ENCODE measurements at regions not wholly inside any gene's neighbourhood (a gene's known extent, or its start where the extent isn't known, plus 50 kb on each side); places are given as distances from the start of the nearest gene placed in this dataset.

DNA sequence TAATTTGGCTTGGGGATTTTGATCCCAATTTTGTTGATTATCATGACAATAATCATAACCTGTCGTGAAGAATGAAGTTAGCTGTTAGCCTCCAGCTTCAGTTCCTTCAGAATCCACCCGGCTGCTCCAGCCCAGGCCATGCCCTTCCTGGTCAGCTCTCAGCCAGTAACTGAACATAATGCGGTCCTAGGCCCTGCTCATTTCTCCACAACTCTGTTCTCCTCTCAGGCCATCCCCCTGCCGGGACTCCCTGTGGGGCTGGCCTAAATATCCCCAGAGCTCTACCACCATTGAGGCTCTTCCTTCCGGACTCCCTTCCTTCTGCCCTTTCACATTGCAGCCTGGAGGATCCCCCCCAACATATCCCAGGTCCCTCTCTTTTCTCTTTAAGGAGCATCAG is 833.4 kb upstream of the GOT2 start:
- H3K4me3 ChIP-seq, result no peak overlapping the region
- peaks cover 0 to 10% (median 1%) of the 10 kb centered on the region in 4 donors for H3K4me1 ChIP-seq
- no peaks in the 10 kb centered on the region for H3K27me3 ChIP-seq
- 82% methylated on average over 5 of the region's 5 CpGs for WGBS
- TF ChIP-seq, protein P1, sequence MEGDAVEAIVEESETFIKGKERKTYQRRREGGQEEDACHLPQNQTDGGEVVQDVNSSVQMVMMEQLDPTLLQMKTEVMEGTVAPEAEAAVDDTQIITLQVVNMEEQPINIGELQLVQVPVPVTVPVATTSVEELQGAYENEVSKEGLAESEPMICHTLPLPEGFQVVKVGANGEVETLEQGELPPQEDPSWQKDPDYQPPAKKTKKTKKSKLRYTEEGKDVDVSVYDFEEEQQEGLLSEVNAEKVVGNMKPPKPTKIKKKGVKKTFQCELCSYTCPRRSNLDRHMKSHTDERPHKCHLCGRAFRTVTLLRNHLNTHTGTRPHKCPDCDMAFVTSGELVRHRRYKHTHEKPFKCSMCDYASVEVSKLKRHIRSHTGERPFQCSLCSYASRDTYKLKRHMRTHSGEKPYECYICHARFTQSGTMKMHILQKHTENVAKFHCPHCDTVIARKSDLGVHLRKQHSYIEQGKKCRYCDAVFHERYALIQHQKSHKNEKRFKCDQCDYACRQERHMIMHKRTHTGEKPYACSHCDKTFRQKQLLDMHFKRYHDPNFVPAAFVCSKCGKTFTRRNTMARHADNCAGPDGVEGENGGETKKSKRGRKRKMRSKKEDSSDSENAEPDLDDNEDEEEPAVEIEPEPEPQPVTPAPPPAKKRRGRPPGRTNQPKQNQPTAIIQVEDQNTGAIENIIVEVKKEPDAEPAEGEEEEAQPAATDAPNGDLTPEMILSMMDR (IDR thresholded peaks at IDR 0.05), result no peak
- TF ChIP-seq POLR2AphosphoS5 (IDR thresholded peaks at IDR 0.05), result no peak
- TF ChIP-seq POLR2A (IDR thresholded peaks at IDR 0.05; ENCODE audit: low read depth), result no peak
- TF ChIP-seq EP300 (IDR thresholded peaks at IDR 0.05), result no peak
- intact Hi-C loops (cut with DNase I), result no loop called here
- H3K27ac ChIP-seq (replicated peaks in 1 of 4), result no peak overlapping the region
- no peak for DNase-seq (ENCODE audit: extremely low spot score)
- H3K36me3 ChIP-seq, result no peaks in the 10 kb centered on the region
- no peaks in the 10 kb centered on the region for H3K9me3 ChIP-seq

- intact Hi-C loops (cut with DNase I), result no loop called here
- Histone ChIP-seq H3K9me3 (no peaks in the 10 kb centered on the region), H3K4me3 (no peak overlapping the region), H3K36me3 (no peaks in the 10 kb centered on the region), H3K27me3 (no peaks in the 10 kb centered on the region), H3K27ac (replicated peaks in 1 of 4) (no peak overlapping the region), H3K4me1 (peaks cover 0 to 10% (median 1%) of the 10 kb centered on the region in 4 donors)
- DNase-seq (ENCODE audit: extremely low spot score), result no peak
- TF ChIP-seq EP300 (IDR thresholded peaks at IDR 0.05) (no peak), POLR2A (IDR thresholded peaks at IDR 0.05; ENCODE audit: low read depth) (no peak), POLR2AphosphoS5 (IDR thresholded peaks at IDR 0.05) (no peak)
- TF ChIP-seq, protein P1 (IDR thresholded peaks at IDR 0.05), result no peak
Measured at GRCh38 chr16:59566446-59566845, 832.3 kb upstream of the GOT2 start.

DNA sequence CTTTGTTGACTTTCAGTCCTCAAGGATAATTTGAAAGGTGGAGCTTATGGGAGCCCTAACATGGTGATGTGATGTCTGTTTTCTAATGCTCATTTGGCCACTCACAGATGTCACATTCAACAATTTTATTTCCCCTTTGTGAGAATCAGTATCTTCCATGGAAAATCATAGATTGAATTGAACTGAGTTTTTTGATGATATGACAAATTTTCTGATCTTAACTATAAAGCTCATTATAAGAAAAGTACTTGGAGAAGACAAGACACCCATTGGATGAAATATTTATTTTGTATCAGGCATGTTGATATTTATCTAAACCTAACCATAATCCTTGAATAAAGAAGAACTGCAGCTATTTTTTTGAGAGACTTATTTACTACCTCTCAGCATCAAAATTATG is 824.6 kb upstream of the GOT2 start:
- Histone ChIP-seq H3K27ac (replicated peaks in 1 of 4) (no peak overlapping the region), H3K4me1 (peaks cover 0 to 4% (median 0%) of the 10 kb centered on the region in 4 donors), H3K4me3 (no peak overlapping the region), H3K36me3 (no peaks in the 10 kb centered on the region), H3K27me3 (no peaks in the 10 kb centered on the region), H3K9me3 (no peaks in the 10 kb centered on the region)
- DNase-seq (ENCODE audit: extremely low spot score), result no peak
- intact Hi-C loops (cut with DNase I), result no loop called here
- TF ChIP-seq EP300 (IDR thresholded peaks at IDR 0.05), result no peak
- TF ChIP-seq, protein P1 (IDR thresholded peaks at IDR 0.05), result no peak
- no peak for TF ChIP-seq POLR2A (IDR thresholded peaks at IDR 0.05; ENCODE audit: low read depth)
- TF ChIP-seq POLR2AphosphoS5 (IDR thresholded peaks at IDR 0.05), result no peak

DNA sequence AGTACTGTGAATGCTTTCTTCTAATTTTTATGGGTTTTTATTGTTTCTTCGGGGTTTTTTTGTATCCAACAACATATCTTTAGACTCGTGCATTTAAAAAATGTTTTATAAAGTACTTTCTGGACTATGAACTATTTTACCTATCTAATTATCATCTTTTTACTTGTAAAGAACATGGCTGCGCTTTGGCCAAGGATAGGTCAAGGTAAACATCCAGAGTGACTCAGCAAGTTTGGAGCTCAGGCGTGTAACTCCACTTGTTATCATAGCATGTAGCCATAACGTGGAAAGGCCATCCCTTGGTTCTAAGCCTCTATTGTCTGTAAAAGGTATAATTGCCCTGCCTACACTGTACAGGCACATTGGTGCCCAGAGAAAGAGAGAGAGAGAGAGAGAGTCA is 818.0 kb upstream of the GOT2 start:
- TF ChIP-seq, protein P1 (IDR thresholded peaks at IDR 0.05), result no peak
- no peak for TF ChIP-seq POLR2A (IDR thresholded peaks at IDR 0.05; ENCODE audit: low read depth)
- no peak for TF ChIP-seq EP300 (IDR thresholded peaks at IDR 0.05)
- no peak for TF ChIP-seq POLR2AphosphoS5 (IDR thresholded peaks at IDR 0.05)
- Histone ChIP-seq H3K36me3 (no peaks in the 10 kb centered on the region), H3K27me3 (no peaks in the 10 kb centered on the region), H3K9me3 (no peaks in the 10 kb centered on the region), H3K4me1 (peaks cover 0 to 4% (median 0%) of the 10 kb centered on the region in 4 donors), H3K4me3 (no peak overlapping the region), H3K27ac (replicated peaks in 1 of 4) (no peak overlapping the region)
- intact Hi-C loops (cut with DNase I), result no loop called here
- 88% methylated on average over 5 of the region's 5 CpGs for WGBS
- DNase-seq (ENCODE audit: extremely low spot score), result no peak

DNA sequence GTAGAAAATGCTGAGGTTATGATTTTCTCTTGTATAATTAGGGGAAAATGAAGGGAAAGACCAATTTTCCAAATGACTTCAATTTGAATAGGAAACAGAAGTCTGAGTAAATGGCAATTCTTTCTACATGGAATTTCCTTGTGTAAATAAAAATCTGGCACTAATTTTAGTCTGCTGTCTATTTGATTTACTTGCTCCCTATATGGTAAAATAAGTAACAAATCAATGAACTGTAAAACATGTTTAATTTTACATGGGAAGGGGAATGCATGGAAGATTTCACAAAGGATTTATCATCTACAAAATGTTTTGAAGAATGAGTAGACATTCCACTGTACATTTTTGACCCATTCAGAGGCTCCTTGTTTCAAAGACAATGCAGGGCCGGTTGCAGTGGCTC is 811.6 kb upstream of the GOT2 start:
- TF ChIP-seq, protein P1 (IDR thresholded peaks at IDR 0.05), result no peak
- no peak for TF ChIP-seq POLR2AphosphoS5 (IDR thresholded peaks at IDR 0.05)
- TF ChIP-seq POLR2A (IDR thresholded peaks at IDR 0.05; ENCODE audit: low read depth), result no peak
- no peak for TF ChIP-seq EP300 (IDR thresholded peaks at IDR 0.05)
- Histone ChIP-seq H3K9me3 (no peaks in the 10 kb centered on the region), H3K27me3 (no peaks in the 10 kb centered on the region), H3K36me3 (no peaks in the 10 kb centered on the region), H3K4me3 (no peak overlapping the region), H3K4me1 (no peaks in the 10 kb centered on the region), H3K27ac (replicated peaks in 1 of 4) (no peak overlapping the region)
- intact Hi-C loops (cut with DNase I), result no loop called here
- no peak for DNase-seq (ENCODE audit: extremely low spot score)
- 71% methylated on average over 1 of the region's 1 CpG for WGBS
